Heart left ventricle (tissue), 13 donors: ENCODE measurements at regions not wholly inside any gene's neighbourhood (a gene's known extent, or its start where the extent isn't known, plus 50 kb on each side); places are given as distances from the start of the nearest gene placed in this dataset.

Experiments used
- CTCF ChIP-seq, 12 donors: fragments of 200-600 bp; sonication (generic) in 4 of 12; IDR thresholded peaks; one replicate each; pipeline versions ENCODE4 v1.5.0 to v1.8.0; 2018 to 2022; ENCODE audit warnings: antibody characterized with exemption in 12 of 12, mild to moderate bottlenecking in 5 of 12
- POLR2A ChIP-seq, 2 donors: fragments of 450-650 bp; IDR thresholded peaks; one replicate each; pipeline ENCODE4 v1.6.1; 2017; ENCODE audit warnings: antibody characterized with exemption in 2 of 2, mild to moderate bottlenecking in 2 of 2, moderate library complexity in 2 of 2
- donor health status: ischemic (EF 13 %, LVEDD 7.1; RV severe dilation, severe dysfunction).
- donor health status: DM: no; HTN: yes; CAD: no.
- donor health status: DM: no; HTN: no; CAD: no.
- donor health status: ischemic (EF 25% LVEDD 6.9; RV normal size, moderate dysfunction).
- donor health status: ischemic (EF 25% LVEDD 5.7; RV mildly dilated, moderate dysfunction).
- donor health status: ischemic (EF 35%, LVEDD 5.7; RV mildly dilated, moderate dysfunction).
- donor health status: nonischemic (EF 11% LVEDD 7.7; RV severe dilation, severe dysfunction).
- donor health status: DM: yes; HTN: yes; CAD: no.
- donor health status: PGD.
- donor health status: ischemic (EF 29% LVEDD 5.4; RV normal size, mild dysfunction).
- donor health status: nonischemic (EF 23%, LVEDD 6.1; RV moderate dilation, normal function).

- TF ChIP-seq CTCF (IDR thresholded peaks at IDR 0.05) (no peak), POLR2A (IDR thresholded peaks at IDR 0.05) (no peak)
Observed at GRCh38 chr6:73937805-73938204, 241.8 kb downstream of the CD109 start.
